ENCODE measurements at regions not wholly inside any gene's neighbourhood (a gene's known extent, or its start where the extent isn't known, plus 50 kb on each side); places are given as distances from the start of the nearest gene placed in this dataset.

GRCh38 chr10:85402541-85402940 is 964.1 kb downstream of the GRID1 start:
- no peaks in the 10 kb centered on the region for H3K36me3 ChIP-seq (ENCODE audit: control insufficient read depth, insufficient read depth, low read length)
- H3K79me1 ChIP-seq (ENCODE audit: low read depth in 1 of 2, low read length in 2 of 2) = no peaks in the 10 kb centered on the region
- H3K9ac ChIP-seq (ENCODE audit: low read depth, low read length) = no peak overlapping the region
- H2BK20ac ChIP-seq (ENCODE audit: low read depth, low read length) = no peak overlapping the region
- H3K4me3 ChIP-seq (ENCODE audit: insufficient read depth, low read depth, low read length) = no peak overlapping the region
- no peaks in the 10 kb centered on the region for H3K9me1 ChIP-seq (ENCODE audit: insufficient read depth, low read length)
- no peak overlapping the region for H2AFZ ChIP-seq (replicated peaks; ENCODE audit: low read length, poor library complexity)
- no TSS peak for BruUV-seq (replicated peaks)
- no peaks in the 10 kb centered on the region for H4K20me1 ChIP-seq (ENCODE audit: insufficient read depth, low read length)
- H2AK9ac ChIP-seq (replicated peaks; ENCODE audit: low read depth, low read length, poor library complexity) = no peak overlapping the region
- no peak overlapping the region for H4K8ac ChIP-seq (ENCODE audit: low read depth in 2 of 2, low read length in 2 of 2)
- in situ Hi-C loops (cut with MboI; ENCODE audit: low sequenced_read_pairs) = no loop called here
- no peak overlapping the region for H3K27ac ChIP-seq (ENCODE audit: insufficient read depth, low read length)
- peaks cover 20% of the 10 kb centered on the region for H3K9me3 ChIP-seq (ENCODE audit: control insufficient read depth, insufficient read depth, low read length)
- intact Hi-C loops (cut with micrococcal nuclease) = no loop called here
- TF ChIP-seq RFX5 (IDR thresholded peaks at IDR 0.05; ENCODE audit: low read depth, low read length) (no peak), RAD21 (IDR thresholded peaks at IDR 0.05; ENCODE audit: low read length) (no peak), CHD1 (IDR thresholded peaks at IDR 0.05; ENCODE audit: low read depth, low read length) (no peak), POLR2A (IDR thresholded peaks at IDR 0.05; ENCODE audit: low read depth, low read length) (no peak), RCOR1 (IDR thresholded peaks at IDR 0.05; ENCODE audit: insufficient replicate concordance, low read length) (no peak), SMC3 (IDR thresholded peaks at IDR 0.05; ENCODE audit: low read depth, low read length) (no peak), CEBPB (IDR thresholded peaks at IDR 0.05; ENCODE audit: low read depth, low read length) (no peak), BHLHE40 (IDR thresholded peaks at IDR 0.05; ENCODE audit: low read depth, low read length) (no peak), FOS (IDR thresholded peaks at IDR 0.05; ENCODE audit: low read depth, low read length) (no peak)
- TF ChIP-seq, protein P1, sequence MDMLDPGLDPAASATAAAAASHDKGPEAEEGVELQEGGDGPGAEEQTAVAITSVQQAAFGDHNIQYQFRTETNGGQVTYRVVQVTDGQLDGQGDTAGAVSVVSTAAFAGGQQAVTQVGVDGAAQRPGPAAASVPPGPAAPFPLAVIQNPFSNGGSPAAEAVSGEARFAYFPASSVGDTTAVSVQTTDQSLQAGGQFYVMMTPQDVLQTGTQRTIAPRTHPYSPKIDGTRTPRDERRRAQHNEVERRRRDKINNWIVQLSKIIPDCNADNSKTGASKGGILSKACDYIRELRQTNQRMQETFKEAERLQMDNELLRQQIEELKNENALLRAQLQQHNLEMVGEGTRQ (IDR thresholded peaks at IDR 0.05; ENCODE audit: low read depth, low read length) = no peak
- TF ChIP-seq, protein P2, sequence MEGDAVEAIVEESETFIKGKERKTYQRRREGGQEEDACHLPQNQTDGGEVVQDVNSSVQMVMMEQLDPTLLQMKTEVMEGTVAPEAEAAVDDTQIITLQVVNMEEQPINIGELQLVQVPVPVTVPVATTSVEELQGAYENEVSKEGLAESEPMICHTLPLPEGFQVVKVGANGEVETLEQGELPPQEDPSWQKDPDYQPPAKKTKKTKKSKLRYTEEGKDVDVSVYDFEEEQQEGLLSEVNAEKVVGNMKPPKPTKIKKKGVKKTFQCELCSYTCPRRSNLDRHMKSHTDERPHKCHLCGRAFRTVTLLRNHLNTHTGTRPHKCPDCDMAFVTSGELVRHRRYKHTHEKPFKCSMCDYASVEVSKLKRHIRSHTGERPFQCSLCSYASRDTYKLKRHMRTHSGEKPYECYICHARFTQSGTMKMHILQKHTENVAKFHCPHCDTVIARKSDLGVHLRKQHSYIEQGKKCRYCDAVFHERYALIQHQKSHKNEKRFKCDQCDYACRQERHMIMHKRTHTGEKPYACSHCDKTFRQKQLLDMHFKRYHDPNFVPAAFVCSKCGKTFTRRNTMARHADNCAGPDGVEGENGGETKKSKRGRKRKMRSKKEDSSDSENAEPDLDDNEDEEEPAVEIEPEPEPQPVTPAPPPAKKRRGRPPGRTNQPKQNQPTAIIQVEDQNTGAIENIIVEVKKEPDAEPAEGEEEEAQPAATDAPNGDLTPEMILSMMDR (conservative IDR thresholded peaks at IDR 0.05; ENCODE audit: low read depth, low read length) = no peak
- H2BK5ac ChIP-seq (ENCODE audit: low read depth, low read length, poor library complexity, severe bottlenecking) = no peak overlapping the region
- no peak overlapping the region for H3K56ac ChIP-seq (ENCODE audit: extremely low read depth, insufficient read depth, low read length)
- H3K27me3 ChIP-seq (ENCODE audit: control insufficient read depth, insufficient read depth, low read length) = no peaks in the 10 kb centered on the region
- ATAC-seq (ENCODE audit: low read depth) (no peak), DNase-seq (no peak)
- no peaks in the 10 kb centered on the region for H3K4me1 ChIP-seq (ENCODE audit: control insufficient read depth, insufficient read depth, low read length)
- H3K14ac ChIP-seq (replicated peaks; ENCODE audit: low read depth, low read length) = no peak overlapping the region
- no peak overlapping the region for H4K91ac ChIP-seq (ENCODE audit: insufficient read depth, low read depth, low read length)
- no peak overlapping the region for H2BK15ac ChIP-seq (ENCODE audit: low read depth, low read length)
- POLR2A ChIA-PET (ENCODE audit: unreplicated experiment) = no interaction called here
- CTCF ChIA-PET = no interaction called here
- no peak overlapping the region for H3K23ac ChIP-seq (ENCODE audit: low read depth, low read length)
- no peak overlapping the region for H3K4ac ChIP-seq (ENCODE audit: low read depth, low read length)
- no peak overlapping the region for H4K5ac ChIP-seq (ENCODE audit: low read depth, low read length)
- no peak overlapping the region for H3K4me2 ChIP-seq (ENCODE audit: low read depth, low read length)
- no peak overlapping the region for H3K18ac ChIP-seq (ENCODE audit: low read depth, low read length)
- WGBS, 2 experiments (ENCODE audit: extremely low coverage in 2 of 2, insufficient read length in 1 of 2) = no CpG with 5 or more reads among the region's 1 CpG
- no peak overlapping the region for H2BK120ac ChIP-seq (ENCODE audit: low read depth, low read length)
- no peak overlapping the region for H2AK5ac ChIP-seq (ENCODE audit: low read depth, low read length)
- dilution Hi-C loops (cut with HindIII; ENCODE audit: low sequenced_read_pairs, unreplicated experiment) = no loop called here
